ENCODE measurements at regions not wholly inside any gene's neighbourhood (a gene's known extent, or its start where the extent isn't known, plus 50 kb on each side); places are given as distances from the start of the nearest gene placed in this dataset.

DNA sequence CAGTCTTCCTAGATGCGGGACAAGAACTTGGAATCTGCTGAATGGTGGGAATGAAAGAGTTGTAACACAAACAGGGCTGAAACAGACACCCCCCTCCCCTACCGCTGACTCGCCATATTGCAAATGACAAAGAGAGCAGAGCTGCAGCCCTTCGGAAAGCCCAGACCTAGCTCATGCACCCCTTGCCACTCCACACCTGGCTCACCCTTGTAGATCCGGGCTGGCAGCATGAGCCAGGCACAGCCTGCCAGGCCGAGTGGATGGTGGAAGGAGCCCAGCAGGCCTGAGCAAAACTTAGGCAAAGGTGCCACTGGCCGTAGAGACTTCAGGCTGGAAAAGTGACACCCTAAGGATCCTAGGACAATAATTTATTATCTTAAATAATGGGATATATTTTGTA, 237.4 kb upstream of the SEMA3D start:
- Histone ChIP-seq H3K4me3 (ENCODE audit: low read depth in 1 of 2, low read length in 2 of 2) (no peak overlapping the region), H3K9me3 (ENCODE audit: control insufficient read depth in 1 of 2, low read length in 2 of 2) (no peaks in the 10 kb centered on the region), H3K9ac (ENCODE audit: low read depth in 1 of 2, low read length in 2 of 2) (no peak overlapping the region), H3K27ac (ENCODE audit: low read depth, low read length) (no peak overlapping the region), H3K4me1 (ENCODE audit: control insufficient read depth in 1 of 2, insufficient read depth in 2 of 2, low read length in 2 of 2) (no peaks in the 10 kb centered on the region), H3K36me3 (ENCODE audit: control insufficient read depth in 1 of 2, insufficient read depth in 2 of 2, low read length in 2 of 2) (no peaks in the 10 kb centered on the region), H3K27me3 (ENCODE audit: control insufficient read depth in 1 of 2, insufficient read depth in 2 of 2, low read length in 2 of 2) (no peaks in the 10 kb centered on the region)

GRCh38 chr7:85423209-85423895, 236.5 kb upstream of the SEMA3D start:
- H3K9me3 ChIP-seq (ENCODE audit: control insufficient read depth in 1 of 2, low read length in 2 of 2) = no peaks in the 10 kb centered on the region
- no peak overlapping the region for H3K9ac ChIP-seq (ENCODE audit: low read depth in 1 of 2, low read length in 2 of 2)
- H3K4me3 ChIP-seq (ENCODE audit: low read depth in 1 of 2, low read length in 2 of 2) = no peak overlapping the region
- H3K27me3 ChIP-seq (ENCODE audit: control insufficient read depth in 1 of 2, insufficient read depth in 2 of 2, low read length in 2 of 2) = no peaks in the 10 kb centered on the region
- H3K36me3 ChIP-seq (ENCODE audit: control insufficient read depth in 1 of 2, insufficient read depth in 2 of 2, low read length in 2 of 2) = no peaks in the 10 kb centered on the region
- H3K4me1 ChIP-seq (ENCODE audit: control insufficient read depth in 1 of 2, insufficient read depth in 2 of 2, low read length in 2 of 2) = no peaks in the 10 kb centered on the region
- no peak overlapping the region for H3K27ac ChIP-seq (ENCODE audit: low read depth, low read length)

GRCh38 chr7:85415743-85416142, 228.9 kb upstream of the SEMA3D start:
- no peaks in the 10 kb centered on the region for H3K27me3 ChIP-seq (ENCODE audit: control insufficient read depth in 1 of 2, insufficient read depth in 2 of 2, low read length in 2 of 2)
- no peaks in the 10 kb centered on the region for H3K4me1 ChIP-seq (ENCODE audit: control insufficient read depth in 1 of 2, insufficient read depth in 2 of 2, low read length in 2 of 2)
- no peak overlapping the region for H3K9ac ChIP-seq (ENCODE audit: low read depth in 1 of 2, low read length in 2 of 2)
- H3K9me3 ChIP-seq (ENCODE audit: control insufficient read depth in 1 of 2, low read length in 2 of 2) = no peaks in the 10 kb centered on the region
- no peaks in the 10 kb centered on the region for H3K36me3 ChIP-seq (ENCODE audit: control insufficient read depth in 1 of 2, insufficient read depth in 2 of 2, low read length in 2 of 2)
- H3K4me3 ChIP-seq (ENCODE audit: low read depth in 1 of 2, low read length in 2 of 2) = no peak overlapping the region
- H3K27ac ChIP-seq (ENCODE audit: low read depth, low read length) = no peak overlapping the region

DNA sequence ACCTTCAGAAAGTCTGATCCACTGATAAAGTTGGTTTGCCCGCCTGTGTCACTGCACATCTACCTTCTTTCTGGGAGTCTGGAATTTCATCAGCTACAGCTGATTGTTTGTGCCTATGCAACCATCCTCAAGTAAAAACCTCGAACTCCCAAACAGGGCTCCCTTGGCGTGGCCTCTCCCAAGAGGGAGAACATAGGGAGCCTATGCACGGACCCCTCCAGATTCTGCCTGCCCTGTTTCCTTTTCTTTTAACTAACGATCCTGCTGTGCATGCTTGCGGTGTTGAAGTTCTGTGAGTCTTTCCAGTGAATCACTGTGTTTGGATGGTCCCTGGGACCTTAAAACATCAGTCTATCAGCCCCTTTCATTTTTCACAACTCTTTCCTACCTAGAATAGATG, 226.9 kb upstream of the SEMA3D start:
- no peaks in the 10 kb centered on the region for H3K36me3 ChIP-seq (ENCODE audit: control insufficient read depth in 1 of 2, insufficient read depth in 2 of 2, low read length in 2 of 2)
- H3K27me3 ChIP-seq (ENCODE audit: control insufficient read depth in 1 of 2, insufficient read depth in 2 of 2, low read length in 2 of 2) = no peaks in the 10 kb centered on the region
- no peaks in the 10 kb centered on the region for H3K9me3 ChIP-seq (ENCODE audit: control insufficient read depth in 1 of 2, low read length in 2 of 2)
- no peak overlapping the region for H3K27ac ChIP-seq (ENCODE audit: low read depth, low read length)
- no peak overlapping the region for H3K4me3 ChIP-seq (ENCODE audit: low read depth in 1 of 2, low read length in 2 of 2)
- no peaks in the 10 kb centered on the region for H3K4me1 ChIP-seq (ENCODE audit: control insufficient read depth in 1 of 2, insufficient read depth in 2 of 2, low read length in 2 of 2)
- no peak overlapping the region for H3K9ac ChIP-seq (ENCODE audit: low read depth in 1 of 2, low read length in 2 of 2)

- Histone ChIP-seq H3K4me1 (ENCODE audit: control insufficient read depth in 1 of 2, insufficient read depth in 2 of 2, low read length in 2 of 2) (no peaks in the 10 kb centered on the region), H3K36me3 (ENCODE audit: control insufficient read depth in 1 of 2, insufficient read depth in 2 of 2, low read length in 2 of 2) (no peaks in the 10 kb centered on the region), H3K9ac (ENCODE audit: low read depth in 1 of 2, low read length in 2 of 2) (no peak overlapping the region), H3K9me3 (ENCODE audit: control insufficient read depth in 1 of 2, low read length in 2 of 2) (no peaks in the 10 kb centered on the region), H3K4me3 (ENCODE audit: low read depth in 1 of 2, low read length in 2 of 2) (no peak overlapping the region), H3K27ac (ENCODE audit: low read depth, low read length) (no peak overlapping the region), H3K27me3 (ENCODE audit: control insufficient read depth in 1 of 2, insufficient read depth in 2 of 2, low read length in 2 of 2) (no peaks in the 10 kb centered on the region)
These were observed 226.1 kb upstream of the SEMA3D start for GRCh38 chr7:85412912-85413311.

GRCh38 chr7:85407391-85407790, 220.5 kb upstream of the SEMA3D start:
- H3K9me3 ChIP-seq (ENCODE audit: control insufficient read depth in 1 of 2, low read length in 2 of 2) = no peaks in the 10 kb centered on the region
- H3K4me1 ChIP-seq (ENCODE audit: control insufficient read depth in 1 of 2, insufficient read depth in 2 of 2, low read length in 2 of 2) = no peaks in the 10 kb centered on the region
- H3K36me3 ChIP-seq (ENCODE audit: control insufficient read depth in 1 of 2, insufficient read depth in 2 of 2, low read length in 2 of 2) = no peaks in the 10 kb centered on the region
- H3K27me3 ChIP-seq (ENCODE audit: control insufficient read depth in 1 of 2, insufficient read depth in 2 of 2, low read length in 2 of 2) = no peaks in the 10 kb centered on the region
- no peak overlapping the region for H3K27ac ChIP-seq (ENCODE audit: low read depth, low read length)
- no peak overlapping the region for H3K4me3 ChIP-seq (ENCODE audit: low read depth in 1 of 2, low read length in 2 of 2)
- no peak overlapping the region for H3K9ac ChIP-seq (ENCODE audit: low read depth in 1 of 2, low read length in 2 of 2)

DNA sequence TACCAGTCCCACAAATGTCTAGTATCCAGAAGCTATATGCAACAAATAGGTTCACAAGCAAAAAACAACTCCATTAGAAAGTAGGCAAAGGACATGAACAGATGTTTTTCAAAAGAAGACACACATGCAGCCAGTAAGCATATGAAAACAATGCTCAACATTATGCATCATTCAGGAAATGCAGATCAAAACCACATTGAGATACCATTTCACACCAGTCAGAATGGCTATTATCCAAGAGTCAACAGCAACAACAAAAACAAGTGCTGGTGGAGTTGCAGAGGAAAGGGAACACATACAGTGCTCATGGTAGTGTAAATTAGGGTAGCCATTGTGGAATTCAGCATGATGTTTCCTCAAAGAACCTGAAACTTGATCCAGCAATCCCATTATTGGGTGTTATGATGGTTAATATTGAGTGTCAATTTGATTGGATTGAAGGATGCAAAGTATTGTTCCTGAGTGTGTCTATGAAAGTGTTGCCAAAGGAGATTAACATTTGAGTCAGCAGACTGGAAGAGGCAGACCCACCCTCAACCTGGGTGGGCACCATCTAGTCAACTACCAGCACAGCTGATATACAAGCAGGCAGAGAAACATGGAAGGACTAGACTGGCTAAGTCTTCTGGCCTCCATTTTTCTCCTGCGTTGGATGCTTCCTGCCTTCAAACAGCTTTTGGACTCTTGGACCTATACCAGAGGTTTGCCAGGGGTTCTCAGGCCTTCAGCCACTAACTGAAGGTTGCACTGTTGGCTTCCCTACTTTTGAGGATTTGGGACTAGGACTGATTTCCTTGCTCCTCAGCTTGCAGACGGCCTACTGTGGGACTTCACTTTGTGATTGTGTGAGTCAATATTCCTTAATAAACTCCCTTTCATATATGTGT, 218.4 kb upstream of the SEMA3D start:
- no peaks in the 10 kb centered on the region for H3K9me3 ChIP-seq (ENCODE audit: control insufficient read depth in 1 of 2, low read length in 2 of 2)
- H3K4me3 ChIP-seq (ENCODE audit: low read depth in 1 of 2, low read length in 2 of 2) = no peak overlapping the region
- no peaks in the 10 kb centered on the region for H3K36me3 ChIP-seq (ENCODE audit: control insufficient read depth in 1 of 2, insufficient read depth in 2 of 2, low read length in 2 of 2)
- no peak overlapping the region for H3K27ac ChIP-seq (ENCODE audit: low read depth, low read length)
- no peaks in the 10 kb centered on the region for H3K27me3 ChIP-seq (ENCODE audit: control insufficient read depth in 1 of 2, insufficient read depth in 2 of 2, low read length in 2 of 2)
- no peak overlapping the region for H3K9ac ChIP-seq (ENCODE audit: low read depth in 1 of 2, low read length in 2 of 2)
- H3K4me1 ChIP-seq (ENCODE audit: control insufficient read depth in 1 of 2, insufficient read depth in 2 of 2, low read length in 2 of 2) = no peaks in the 10 kb centered on the region

DNA sequence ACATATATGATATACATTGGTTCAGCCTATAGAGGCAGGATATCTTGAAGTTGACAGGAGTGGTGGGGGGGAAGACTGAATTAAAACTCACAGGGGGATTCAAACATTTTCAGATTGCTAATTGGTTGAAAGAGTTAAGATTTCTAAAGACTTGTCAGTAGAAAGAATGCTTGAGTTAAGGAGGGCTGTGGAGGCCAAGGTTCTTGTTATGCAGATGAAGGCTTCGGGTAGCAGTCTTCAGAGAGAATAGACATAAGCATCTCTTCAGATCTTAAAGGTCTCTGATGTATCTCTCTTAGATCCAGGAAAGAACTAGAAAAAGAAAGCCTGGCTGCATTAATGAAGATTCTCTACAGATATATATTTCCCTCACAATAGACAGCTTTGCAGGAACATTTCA, 209.8 kb upstream of the SEMA3D start:
- H3K4me1 ChIP-seq (ENCODE audit: control insufficient read depth in 1 of 2, insufficient read depth in 2 of 2, low read length in 2 of 2) = no peaks in the 10 kb centered on the region
- H3K4me3 ChIP-seq (ENCODE audit: low read depth in 1 of 2, low read length in 2 of 2) = no peak overlapping the region
- H3K9me3 ChIP-seq (ENCODE audit: control insufficient read depth in 1 of 2, low read length in 2 of 2) = no peaks in the 10 kb centered on the region
- H3K27ac ChIP-seq (ENCODE audit: low read depth, low read length) = no peak overlapping the region
- no peaks in the 10 kb centered on the region for H3K27me3 ChIP-seq (ENCODE audit: control insufficient read depth in 1 of 2, insufficient read depth in 2 of 2, low read length in 2 of 2)
- no peak overlapping the region for H3K9ac ChIP-seq (ENCODE audit: low read depth in 1 of 2, low read length in 2 of 2)
- no peaks in the 10 kb centered on the region for H3K36me3 ChIP-seq (ENCODE audit: control insufficient read depth in 1 of 2, insufficient read depth in 2 of 2, low read length in 2 of 2)

- Histone ChIP-seq H3K4me1 (ENCODE audit: control insufficient read depth in 1 of 2, insufficient read depth in 2 of 2, low read length in 2 of 2) (no peaks in the 10 kb centered on the region), H3K9ac (ENCODE audit: low read depth in 1 of 2, low read length in 2 of 2) (no peak overlapping the region), H3K36me3 (ENCODE audit: control insufficient read depth in 1 of 2, insufficient read depth in 2 of 2, low read length in 2 of 2) (no peaks in the 10 kb centered on the region), H3K27ac (ENCODE audit: low read depth, low read length) (no peak overlapping the region), H3K9me3 (ENCODE audit: control insufficient read depth in 1 of 2, low read length in 2 of 2) (no peaks in the 10 kb centered on the region), H3K27me3 (ENCODE audit: control insufficient read depth in 1 of 2, insufficient read depth in 2 of 2, low read length in 2 of 2) (no peaks in the 10 kb centered on the region), H3K4me3 (ENCODE audit: low read depth in 1 of 2, low read length in 2 of 2) (no peak overlapping the region)
These were observed 205.9 kb upstream of the SEMA3D start for GRCh38 chr7:85392789-85393188.

GRCh38 chr7:85392326-85392725, 205.5 kb upstream of the SEMA3D start:
- no peaks in the 10 kb centered on the region for H3K27me3 ChIP-seq (ENCODE audit: control insufficient read depth in 1 of 2, insufficient read depth in 2 of 2, low read length in 2 of 2)
- H3K27ac ChIP-seq (ENCODE audit: low read depth, low read length) = no peak overlapping the region
- H3K9ac ChIP-seq (ENCODE audit: low read depth in 1 of 2, low read length in 2 of 2) = no peak overlapping the region
- no peak overlapping the region for H3K4me3 ChIP-seq (ENCODE audit: low read depth in 1 of 2, low read length in 2 of 2)
- no peaks in the 10 kb centered on the region for H3K4me1 ChIP-seq (ENCODE audit: control insufficient read depth in 1 of 2, insufficient read depth in 2 of 2, low read length in 2 of 2)
- H3K9me3 ChIP-seq (ENCODE audit: control insufficient read depth in 1 of 2, low read length in 2 of 2) = no peaks in the 10 kb centered on the region
- no peaks in the 10 kb centered on the region for H3K36me3 ChIP-seq (ENCODE audit: control insufficient read depth in 1 of 2, insufficient read depth in 2 of 2, low read length in 2 of 2)

All from duodenal mucosa (tissue), 2 donors.